ENCODE measurements at regions not wholly inside any gene's neighbourhood (a gene's known extent, or its start where the extent isn't known, plus 50 kb on each side); places are given as distances from the start of the nearest gene placed in this dataset.

- H3K4me1 Mint-ChIP-seq (ENCODE audit: low read depth), result no peaks in the 10 kb centered on the region
- peaks cover 19% of the 10 kb centered on the region for H3K9me3 Mint-ChIP-seq
- intact Hi-C loops (cut with micrococcal nuclease), result no loop called here
- H3K36me3 Mint-ChIP-seq (ENCODE audit: low read depth), result no peaks in the 10 kb centered on the region
- H3K27me3 Mint-ChIP-seq (ENCODE audit: low read depth), result peaks cover 3% of the 10 kb centered on the region
- H3K27ac Mint-ChIP-seq, result no peak overlapping the region
- no peak for DNase-seq
- CTCF ChIA-PET, result interaction anchor here (1.2 kb wide), 1 partner anchor 15 kb away, joined by 5 read pairs; no protein-coding TSS in a partner anchor
- no peak overlapping the region for H3K4me3 Mint-ChIP-seq
Observed at GRCh38 chr21:41581592-41582228, 73.8 kb upstream of the TMPRSS2 start.

- CTCF ChIA-PET, result interaction anchor here (1.2 kb wide), 1 partner anchor 15 kb away, joined by 5 read pairs; no protein-coding TSS in a partner anchor
- DNase-seq, result no peak
- Mint-ChIP-seq H3K27ac (no peak overlapping the region), H3K36me3 (ENCODE audit: low read depth) (no peaks in the 10 kb centered on the region), H3K4me3 (no peak overlapping the region), H3K27me3 (ENCODE audit: low read depth) (peaks cover 3% of the 10 kb centered on the region), H3K4me1 (ENCODE audit: low read depth) (no peaks in the 10 kb centered on the region), H3K9me3 (peaks cover 19% of the 10 kb centered on the region)
- intact Hi-C loops (cut with micrococcal nuclease), result no loop called here
Observed at GRCh38 chr21:41580758-41581554, 73.0 kb upstream of the TMPRSS2 start.

GRCh38 chr21:41579692-41580091, 71.7 kb upstream of the TMPRSS2 start:
- no peak overlapping the region for H3K27ac Mint-ChIP-seq
- CTCF ChIA-PET, result interaction anchor here (1.0 kb wide), 1 partner anchor 296 kb away, joined by 3 read pairs; no protein-coding TSS in a partner anchor
- DNase-seq, result no peak
- no peaks in the 10 kb centered on the region for H3K4me1 Mint-ChIP-seq (ENCODE audit: low read depth)
- intact Hi-C loops (cut with micrococcal nuclease), result no loop called here
- H3K4me3 Mint-ChIP-seq, result no peak overlapping the region
- peaks cover 19% of the 10 kb centered on the region for H3K9me3 Mint-ChIP-seq
- peaks cover 3% of the 10 kb centered on the region for H3K27me3 Mint-ChIP-seq (ENCODE audit: low read depth)
- no peaks in the 10 kb centered on the region for H3K36me3 Mint-ChIP-seq (ENCODE audit: low read depth)

GRCh38 chr21:41578716-41579115, 70.8 kb upstream of the TMPRSS2 start:
- no peak overlapping the region for H3K27ac Mint-ChIP-seq
- no peak for DNase-seq
- no peaks in the 10 kb centered on the region for H3K4me1 Mint-ChIP-seq (ENCODE audit: low read depth)
- peaks cover 19% of the 10 kb centered on the region for H3K9me3 Mint-ChIP-seq
- H3K27me3 Mint-ChIP-seq (ENCODE audit: low read depth), result peaks cover 6% of the 10 kb centered on the region
- H3K36me3 Mint-ChIP-seq (ENCODE audit: low read depth), result no peaks in the 10 kb centered on the region
- intact Hi-C loops (cut with micrococcal nuclease), result no loop called here
- CTCF ChIA-PET, result interaction anchor here (1.0 kb wide), 1 partner anchor 295 kb away, joined by 3 read pairs; no protein-coding TSS in a partner anchor
- H3K4me3 Mint-ChIP-seq, result no peak overlapping the region

- Mint-ChIP-seq H3K36me3 (ENCODE audit: low read depth) (no peaks in the 10 kb centered on the region), H3K4me3 (no peak overlapping the region), H3K9me3 (peaks cover 19% of the 10 kb centered on the region), H3K27ac (no peak overlapping the region), H3K4me1 (ENCODE audit: low read depth) (no peaks in the 10 kb centered on the region), H3K27me3 (ENCODE audit: low read depth) (peaks cover 6% of the 10 kb centered on the region)
- DNase-seq, result no peak
- intact Hi-C loops (cut with micrococcal nuclease), result no loop called here
- CTCF ChIA-PET, result no interaction called here
Observed at GRCh38 chr21:41578083-41578482, 70.1 kb upstream of the TMPRSS2 start.

- no peaks in the 10 kb centered on the region for H3K4me1 Mint-ChIP-seq (ENCODE audit: low read depth)
- H3K27me3 Mint-ChIP-seq (ENCODE audit: low read depth), result peaks cover 6% of the 10 kb centered on the region
- no peak overlapping the region for H3K27ac Mint-ChIP-seq
- H3K4me3 Mint-ChIP-seq, result no peak overlapping the region
- H3K36me3 Mint-ChIP-seq (ENCODE audit: low read depth), result no peaks in the 10 kb centered on the region
- H3K9me3 Mint-ChIP-seq, result peaks cover 28% of the 10 kb centered on the region
- intact Hi-C loops (cut with micrococcal nuclease), result no loop called here
- DNase-seq, result no peak
- CTCF ChIA-PET, result no interaction called here
Observed at GRCh38 chr21:41576013-41576615, 68.2 kb upstream of the TMPRSS2 start.

GRCh38 chr21:41573902-41574690, 66.1 kb upstream of the TMPRSS2 start:
- Mint-ChIP-seq H3K36me3 (ENCODE audit: low read depth) (no peaks in the 10 kb centered on the region), H3K27ac (no peak overlapping the region), H3K4me1 (ENCODE audit: low read depth) (no peaks in the 10 kb centered on the region), H3K27me3 (ENCODE audit: low read depth) (peaks cover 3% of the 10 kb centered on the region), H3K9me3 (peaks cover 24% of the 10 kb centered on the region), H3K4me3 (no peak overlapping the region)
- DNase-seq, result no peak
- intact Hi-C loops (cut with micrococcal nuclease), result no loop called here
- CTCF ChIA-PET, result interaction anchor here (0.6 kb wide), 1 partner anchor 1183 kb away, joined by 3 read pairs; no protein-coding TSS in a partner anchor

GRCh38 chr21:41571938-41572510, 64.1 kb upstream of the TMPRSS2 start:
- no peak for DNase-seq
- Mint-ChIP-seq H3K36me3 (ENCODE audit: low read depth) (no peaks in the 10 kb centered on the region), H3K4me1 (ENCODE audit: low read depth) (no peaks in the 10 kb centered on the region), H3K9me3 (peaks cover 10% of the 10 kb centered on the region), H3K4me3 (no peak overlapping the region), H3K27me3 (ENCODE audit: low read depth) (peaks cover 9% of the 10 kb centered on the region), H3K27ac (no peak overlapping the region)
- CTCF ChIA-PET, result no interaction called here
- intact Hi-C loops (cut with micrococcal nuclease), result no loop called here

GRCh38 chr21:41570791-41571355, 62.9 kb upstream of the TMPRSS2 start:
- DNase-seq, result no peak
- CTCF ChIA-PET, result no interaction called here
- H3K4me1 Mint-ChIP-seq (ENCODE audit: low read depth), result no peaks in the 10 kb centered on the region
- H3K36me3 Mint-ChIP-seq (ENCODE audit: low read depth), result no peaks in the 10 kb centered on the region
- peaks cover 13% of the 10 kb centered on the region for H3K27me3 Mint-ChIP-seq (ENCODE audit: low read depth)
- no peak overlapping the region for H3K27ac Mint-ChIP-seq
- peaks cover 9% of the 10 kb centered on the region for H3K9me3 Mint-ChIP-seq
- H3K4me3 Mint-ChIP-seq, result no peak overlapping the region
- intact Hi-C loops (cut with micrococcal nuclease), result no loop called here

GRCh38 chr21:41568606-41569385, 60.8 kb upstream of the TMPRSS2 start:
- CTCF ChIA-PET, result no interaction called here
- Mint-ChIP-seq H3K27me3 (ENCODE audit: low read depth) (peaks cover 10% of the 10 kb centered on the region), H3K36me3 (ENCODE audit: low read depth) (no peaks in the 10 kb centered on the region), H3K27ac (no peak overlapping the region), H3K4me1 (ENCODE audit: low read depth) (peaks cover 5% of the 10 kb centered on the region), H3K9me3 (peaks cover 9% of the 10 kb centered on the region), H3K4me3 (no peak overlapping the region)
- intact Hi-C loops (cut with micrococcal nuclease), result no loop called here
- DNase-seq, result no peak

- H3K27ac Mint-ChIP-seq, result no peak overlapping the region
- peaks cover 5% of the 10 kb centered on the region for H3K4me1 Mint-ChIP-seq (ENCODE audit: low read depth)
- peaks cover 9% of the 10 kb centered on the region for H3K9me3 Mint-ChIP-seq
- H3K36me3 Mint-ChIP-seq (ENCODE audit: low read depth), result no peaks in the 10 kb centered on the region
- CTCF ChIA-PET, result interaction anchor here (0.5 kb wide), 1 partner anchor 11 kb away, joined by 3 read pairs; no protein-coding TSS in a partner anchor
- peaks cover 13% of the 10 kb centered on the region for H3K27me3 Mint-ChIP-seq (ENCODE audit: low read depth)
- intact Hi-C loops (cut with micrococcal nuclease), result no loop called here
- no peak for DNase-seq
- H3K4me3 Mint-ChIP-seq, result no peak overlapping the region
Observed at GRCh38 chr21:41567901-41568510, 60.0 kb upstream of the TMPRSS2 start.
